ENCODE measurements at regions not wholly inside any gene's neighbourhood (a gene's known extent, or its start where the extent isn't known, plus 50 kb on each side); places are given as distances from the start of the nearest gene placed in this dataset.

GRCh38 chr16:66300037-66300436, 66.5 kb upstream of the CDH5 start:
- Histone ChIP-seq H3K18ac (ENCODE audit: low read depth, low read length) (no peak overlapping the region), H3K4me3 (ENCODE audit: insufficient read depth, low read depth, low read length) (no peak overlapping the region), H3K79me1 (ENCODE audit: low read depth in 1 of 2, low read length in 2 of 2) (no peaks in the 10 kb centered on the region), H2AK9ac (replicated peaks; ENCODE audit: low read depth, low read length, poor library complexity) (no peak overlapping the region), H2BK5ac (ENCODE audit: low read depth, low read length, poor library complexity, severe bottlenecking) (no peak overlapping the region), H3K23ac (ENCODE audit: low read depth, low read length) (no peak overlapping the region), H4K20me1 (ENCODE audit: insufficient read depth, low read length) (no peaks in the 10 kb centered on the region), H3K27me3 (ENCODE audit: control insufficient read depth, insufficient read depth, low read length) (peaks cover 64% of the 10 kb centered on the region), H3K9ac (ENCODE audit: low read depth, low read length) (no peak overlapping the region), H2AFZ (replicated peaks; ENCODE audit: low read length, poor library complexity) (no peak overlapping the region), H3K9me3 (ENCODE audit: control insufficient read depth, insufficient read depth, low read length) (peaks cover 5% of the 10 kb centered on the region), H2BK120ac (ENCODE audit: low read depth, low read length) (no peak overlapping the region), H3K9me1 (ENCODE audit: insufficient read depth, low read length) (no peaks in the 10 kb centered on the region), H3K36me3 (ENCODE audit: control insufficient read depth, insufficient read depth, low read length) (no peaks in the 10 kb centered on the region), H4K91ac (ENCODE audit: insufficient read depth, low read depth, low read length) (no peak overlapping the region), H3K27ac (ENCODE audit: insufficient read depth, low read length) (no peak overlapping the region), H4K5ac (ENCODE audit: low read depth, low read length) (no peak overlapping the region), H3K4me1 (ENCODE audit: control insufficient read depth, insufficient read depth, low read length) (no peaks in the 10 kb centered on the region), H3K4ac (ENCODE audit: low read depth, low read length) (no peak overlapping the region), H3K4me2 (ENCODE audit: low read depth, low read length) (no peak overlapping the region), H2BK20ac (ENCODE audit: low read depth, low read length) (no peak overlapping the region), H3K56ac (ENCODE audit: extremely low read depth, insufficient read depth, low read length) (no peak overlapping the region), H2AK5ac (ENCODE audit: low read depth, low read length) (no peak overlapping the region), H4K8ac (ENCODE audit: low read depth in 2 of 2, low read length in 2 of 2) (no peak overlapping the region), H3K14ac (replicated peaks; ENCODE audit: low read depth, low read length) (no peak overlapping the region), H2BK15ac (ENCODE audit: low read depth, low read length) (no peak overlapping the region)
- CTCF ChIA-PET = no interaction called here
- TF ChIP-seq USF2 (IDR thresholded peaks at IDR 0.05; ENCODE audit: low read depth, low read length) = no peak
- no peak for TF ChIP-seq MXI1 (IDR thresholded peaks at IDR 0.05; ENCODE audit: borderline replicate concordance, low read depth, low read length)
- no peak for TF ChIP-seq ELK1 (IDR thresholded peaks at IDR 0.05; ENCODE audit: borderline replicate concordance, low read depth, low read length)
- TF ChIP-seq CHD1 (IDR thresholded peaks at IDR 0.05; ENCODE audit: low read depth, low read length) = no peak
- TF ChIP-seq CEBPB (IDR thresholded peaks at IDR 0.05; ENCODE audit: low read depth, low read length) = no peak
- DNase-seq = no peak
- intact Hi-C loops (cut with micrococcal nuclease) (no loop called here), dilution Hi-C loops (cut with HindIII; ENCODE audit: low sequenced_read_pairs, unreplicated experiment) (no loop called here), in situ Hi-C loops (cut with MboI; ENCODE audit: low sequenced_read_pairs) (no loop called here)
- POLR2A ChIA-PET (ENCODE audit: unreplicated experiment) = no interaction called here
- WGBS, 2 experiments (ENCODE audit: extremely low coverage in 2 of 2, insufficient read length in 1 of 2) = no CpG with 5 or more reads among the region's 3 CpGs
- no TSS peak for BruUV-seq (replicated peaks)
- ATAC-seq (ENCODE audit: low read depth) = no peak
